Left lung (tissue), 4 donors: ENCODE measurements at regions not wholly inside any gene's neighbourhood (a gene's known extent, or its start where the extent isn't known, plus 50 kb on each side); places are given as distances from the start of the nearest gene placed in this dataset.
A peak's percentile ranks its signal among the peaks of the same experiment; 100 is the strongest.
"Not testable (repeated sequence)": the region's sequence is repeated elsewhere in the genome, so short reads cannot be mapped to it uniquely, and the experiment has no call there.

Experiments used
- ATAC-seq: fragments of 200-7000 bp; cut with Tn5 transposase; one replicate; pipeline ENCODE4 v1.9.1; 2020; ENCODE audit warnings: moderate library complexity
- DNase-seq, 4 donors: peaks; one replicate each; pipeline ENCODE4 v3.0.0-alpha.2; 2013 to 2020
- H3K27ac ChIP-seq, 2 donors: fragments of 200-600 bp; sonication (generic) in 1 of 2; one replicate each; pipeline versions ENCODE4 v1.5.0 to v1.8.0; 2020 to 2021
- H3K27me3 ChIP-seq, 2 donors: fragments of 200-600 bp; sonication (generic) in 1 of 2; one replicate each; pipeline versions ENCODE4 v1.5.0 to v1.8.0; 2020 to 2021
- H3K36me3 ChIP-seq, 2 donors: fragments of 200-600 bp; sonication (generic) in 1 of 2; one replicate each; pipeline versions ENCODE4 v1.5.0 to v1.8.0; 2020 to 2021
- H3K4me1 ChIP-seq, 2 donors: fragments of 200-600 bp; one replicate each; pipeline ENCODE4 v1.8.0; 2021
- H3K4me3 ChIP-seq, 2 donors: fragments of 200-600 bp; sonication (generic) in 1 of 2; one replicate each; pipeline versions ENCODE4 v1.5.0 to v1.8.0; 2020 to 2021; ENCODE audit warnings: mild to moderate bottlenecking in 1 of 2
- H3K9me3 ChIP-seq, 2 donors: fragments of 200-600 bp; sonication (generic) in 1 of 2; one replicate each; pipeline versions ENCODE4 v1.5.0 to v1.8.0; 2020 to 2021
- CTCF ChIP-seq, 2 donors: fragments of 200-600 bp; sonication (generic) in 1 of 2; IDR thresholded peaks; one replicate each; pipeline versions ENCODE4 v1.5.0 to v1.8.0; 2021; ENCODE audit warnings: antibody characterized with exemption in 2 of 2
- intact Hi-C, 2 donors: fragments of 100-400 bp; cut with DNase I; formaldehyde crosslinking; loops; one replicate each; pipeline versions ENCODE4 v1.11.2 to v1.14.2; 2022
- donor health status: DM: no; HTN: yes; CAD: no.
- donor health status: DM: no; HTN: no; CAD: no.

GRCh38 chr2:156254637-156255067, 77.9 kb downstream of the NR4A2 start:
- H3K9me3 ChIP-seq, H3K27me3 ChIP-seq, ATAC-seq, H3K36me3 ChIP-seq, DNase-seq, H3K4me1 ChIP-seq, intact Hi-C loops: not testable (repeated sequence)
- H3K27ac ChIP-seq, result peak overlapping the region in 1 of 2 donors; percentile 28
- peak overlapping the region in 1 of 2 donors; percentile 20 for H3K4me3 ChIP-seq

GRCh38 chr2:156253765-156254164, 78.8 kb downstream of the NR4A2 start:
- Histone ChIP-seq H3K27ac (no peak overlapping the region), H3K4me1 (no peaks in the 10 kb centered on the region), H3K4me3 (no peak overlapping the region), H3K9me3 (no peaks in the 10 kb centered on the region), H3K36me3 (no peaks in the 10 kb centered on the region), H3K27me3 (no peaks in the 10 kb centered on the region)
- ATAC-seq (no peak), DNase-seq (no peak)
- TF ChIP-seq CTCF (IDR thresholded peaks at IDR 0.05), result no peak
- intact Hi-C loops, result no loop called here

- H3K4me3 ChIP-seq, result no peak overlapping the region
- H3K9me3 ChIP-seq, result peaks cover 0 to 3% of the 10 kb centered on the region in 2 donors
- intact Hi-C loops, result no loop called here
- H3K36me3 ChIP-seq, result no peaks in the 10 kb centered on the region
- H3K27ac ChIP-seq, result no peak overlapping the region
- ATAC-seq (no peak), DNase-seq (no peak)
- no peaks in the 10 kb centered on the region for H3K4me1 ChIP-seq
- TF ChIP-seq CTCF (IDR thresholded peaks at IDR 0.05), result no peak
- H3K27me3 ChIP-seq, result no peaks in the 10 kb centered on the region
These were observed 89.6 kb downstream of the NR4A2 start for GRCh38 chr2:156242874-156243273.

- H3K4me1 ChIP-seq, result no peaks in the 10 kb centered on the region
- TF ChIP-seq CTCF (IDR thresholded peaks at IDR 0.05), result no peak
- H3K27me3 ChIP-seq, result no peaks in the 10 kb centered on the region
- no peak for DNase-seq
- peaks cover 0 to 13% of the 10 kb centered on the region in 2 donors for H3K9me3 ChIP-seq
- no peak overlapping the region for H3K4me3 ChIP-seq
- H3K36me3 ChIP-seq, result no peaks in the 10 kb centered on the region
- intact Hi-C loops, result no loop called here
- no peak for ATAC-seq
- no peak overlapping the region for H3K27ac ChIP-seq
These were observed 95.0 kb downstream of the NR4A2 start for GRCh38 chr2:156237558-156237957.

GRCh38 chr2:156229724-156230362, 102.7 kb downstream of the NR4A2 start:
- no peak for TF ChIP-seq CTCF (IDR thresholded peaks at IDR 0.05)
- DNase-seq (no peak), ATAC-seq (no peak)
- intact Hi-C loops, result no loop called here
- Histone ChIP-seq H3K4me3 (no peak overlapping the region), H3K27me3 (no peaks in the 10 kb centered on the region), H3K9me3 (peaks cover 0 to 16% of the 10 kb centered on the region in 2 donors), H3K27ac (no peak overlapping the region), H3K36me3 (no peaks in the 10 kb centered on the region), H3K4me1 (no peaks in the 10 kb centered on the region)

GRCh38 chr2:156223328-156223727, 109.2 kb downstream of the NR4A2 start:
- ATAC-seq, H3K27ac ChIP-seq, H3K4me1 ChIP-seq, H3K27me3 ChIP-seq, H3K4me3 ChIP-seq, H3K36me3 ChIP-seq, DNase-seq, intact Hi-C loops: not testable (repeated sequence)
- peaks cover 0 to 37% of the 10 kb centered on the region in 2 donors for H3K9me3 ChIP-seq
